Brain microvascular endothelial cell (primary cell): ENCODE measurements at regions not wholly inside any gene's neighbourhood (a gene's known extent, or its start where the extent isn't known, plus 50 kb on each side); places are given as distances from the start of the nearest gene placed in this dataset.

Experiments
- DNase-seq: peaks from one replicate; pipeline ENCODE4 v3.0.0-alpha.2; 2020
- H3K27ac ChIP-seq: fragments of 250-450 bp; sonication (Bioruptor Pico); 2 replicates; pipeline ENCODE4 v1.5.1; 2020; ENCODE audit warnings: mild to moderate bottlenecking, moderate library complexity
- H3K27me3 ChIP-seq: fragments of 250-450 bp; sonication (Bioruptor Pico); replicated peaks from 2 replicates; pipeline ENCODE4 v1.5.1; 2020; ENCODE audit warnings: mild to moderate bottlenecking
- H3K36me3 ChIP-seq: fragments of 250-450 bp; sonication (Bioruptor Pico); replicated peaks from 2 replicates; pipeline ENCODE4 v1.5.1; 2020; ENCODE audit warnings: mild to moderate bottlenecking
- H3K4me3 ChIP-seq: 2 replicates; pipeline ENCODE4 v1.5.1; 2011; ENCODE audit warnings: low read depth, mild to moderate bottlenecking, control low read depth, low read length, moderate library complexity
- CTCF ChIP-seq: IDR thresholded peaks from 2 replicates; pipeline ENCODE4 v1.5.1; 2011; ENCODE audit warnings: low read depth, mild to moderate bottlenecking, moderate library complexity, low read length, control low read depth, inconsistent platforms; ENCODE audit errors: missing control alignments
- in situ Hi-C: cut with HindIII; loops from 2 replicates; pipeline ENCODE4 v1.10.0; 2017; ENCODE audit warnings: low sequenced_read_pairs, low pct_ligation_motif_present

- no peak overlapping the region for H3K4me3 ChIP-seq
- no peak for TF ChIP-seq CTCF
- H3K36me3 ChIP-seq: no peaks in the 10 kb centered on the region
- DNase-seq: no peak
- H3K27me3 ChIP-seq: no peaks in the 10 kb centered on the region
- in situ Hi-C loops: no loop called here
- H3K27ac ChIP-seq: no peak overlapping the region
Measured at GRCh38 chr4:144202081-144202480, 61.6 kb upstream of the GYPA start.

DNA sequence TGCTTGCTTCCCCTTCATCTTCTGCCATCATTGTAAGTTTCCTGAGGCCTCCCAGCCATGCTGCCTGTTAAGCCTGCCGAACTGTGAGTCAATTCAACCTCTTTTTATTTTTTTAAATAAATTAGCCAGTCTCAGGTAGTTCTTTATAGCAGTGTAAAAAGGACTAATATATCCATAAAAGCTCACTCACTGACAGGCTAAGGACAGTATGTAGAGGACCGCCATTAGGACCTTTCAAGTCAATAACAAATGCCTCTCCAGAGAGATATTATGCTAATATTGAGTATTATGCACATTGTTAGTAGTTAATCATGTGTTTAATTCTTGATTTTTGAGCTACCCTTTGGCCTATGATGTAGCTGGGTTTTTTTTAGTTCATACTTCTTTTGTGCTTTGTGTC is 62.6 kb upstream of the GYPA start:
- H3K4me3 ChIP-seq: no peak overlapping the region
- no peak for DNase-seq
- TF ChIP-seq CTCF: no peak
- H3K27ac ChIP-seq: no peak overlapping the region
- in situ Hi-C loops: no loop called here
- no peaks in the 10 kb centered on the region for H3K36me3 ChIP-seq
- H3K27me3 ChIP-seq: no peaks in the 10 kb centered on the region

GRCh38 chr4:144204431-144204830 is 63.9 kb upstream of the GYPA start:
- no peak overlapping the region for H3K27ac ChIP-seq
- no peak for DNase-seq
- in situ Hi-C loops: no loop called here

GRCh38 chr4:144206711-144207110 is 66.2 kb upstream of the GYPA start:
- DNase-seq: no peak
- TF ChIP-seq CTCF: no peak
- no peaks in the 10 kb centered on the region for H3K27me3 ChIP-seq
- no peak overlapping the region for H3K4me3 ChIP-seq
- H3K27ac ChIP-seq: no peak overlapping the region
- in situ Hi-C loops: no loop called here
- no peaks in the 10 kb centered on the region for H3K36me3 ChIP-seq

More at GRCh38 chr4:144204431-144204830, 63.9 kb upstream of the GYPA start:
- H3K27me3 ChIP-seq: no peaks in the 10 kb centered on the region
- TF ChIP-seq CTCF: no peak
- H3K36me3 ChIP-seq: no peaks in the 10 kb centered on the region
- H3K4me3 ChIP-seq: no peak overlapping the region

DNA sequence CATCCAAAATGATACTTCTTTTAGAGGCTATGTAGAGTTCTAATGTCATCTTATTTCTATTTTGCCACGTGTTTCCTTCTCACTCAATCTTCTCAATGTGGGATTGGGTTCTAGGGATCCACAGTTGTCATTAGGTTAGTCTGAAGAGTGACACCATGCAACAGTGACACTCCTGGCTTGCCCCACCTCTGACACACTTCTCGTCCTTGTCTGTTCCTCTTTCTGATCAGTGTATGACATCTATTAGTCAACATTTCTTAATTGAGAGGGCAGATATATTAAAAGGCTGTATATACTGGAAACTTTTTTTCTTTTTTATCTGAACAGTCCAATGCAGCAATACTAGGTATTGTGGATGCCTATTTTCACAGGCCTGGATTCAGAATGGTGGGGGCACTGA is 67.6 kb upstream of the GYPA start:
- H3K36me3 ChIP-seq: no peaks in the 10 kb centered on the region
- no peaks in the 10 kb centered on the region for H3K27me3 ChIP-seq
- no peak for TF ChIP-seq CTCF

GRCh38 chr4:144209491-144209890 is 69.0 kb upstream of the GYPA start:
- Histone ChIP-seq H3K36me3 (no peaks in the 10 kb centered on the region), H3K4me3 (no peak overlapping the region), H3K27ac (no peak overlapping the region), H3K27me3 (no peaks in the 10 kb centered on the region)
- no peak for DNase-seq
- in situ Hi-C loops: no loop called here
- TF ChIP-seq CTCF: no peak

More for the DNA sequence above, 67.6 kb upstream of the GYPA start:
- in situ Hi-C loops: no loop called here
- Histone ChIP-seq H3K4me3 (no peak overlapping the region), H3K27ac (no peak overlapping the region)
- no peak for DNase-seq
